Ishikawa (cell line): ENCODE measurements at regions not wholly inside any gene's neighbourhood (a gene's known extent, or its start where the extent isn't known, plus 50 kb on each side); places are given as distances from the start of the nearest gene placed in this dataset.

ENCODE experiments used
- CEBPB ChIP-seq: IDR thresholded peaks from 2 replicates; pipeline ENCODE4 v1.6.1; 2012
- CREB1 ChIP-seq: IDR thresholded peaks from 2 replicates; pipeline ENCODE4 v1.6.1; 2012; ENCODE audit warnings: low read depth
- EP300 ChIP-seq: IDR thresholded peaks from 2 replicates; pipeline ENCODE4 v1.6.1; 2012; ENCODE audit warnings: borderline replicate concordance
- NFIC ChIP-seq: IDR thresholded peaks from 2 replicates; pipeline ENCODE4 v1.6.1; 2012
- REST ChIP-seq: IDR thresholded peaks from 2 replicates; pipeline ENCODE4 v1.6.1; 2012; ENCODE audit warnings: low read depth, mild to moderate bottlenecking
- TAF1 ChIP-seq: IDR thresholded peaks from 2 replicates; pipeline ENCODE4 v1.6.1; 2012; ENCODE audit warnings: low read depth, mild to moderate bottlenecking
- TCF12 ChIP-seq: IDR thresholded peaks from 2 replicates; pipeline ENCODE4 v1.6.1; 2012; ENCODE audit warnings: low read depth
- USF1 ChIP-seq: IDR thresholded peaks from 2 replicates; pipeline ENCODE4 v1.6.1; 2012

DNA sequence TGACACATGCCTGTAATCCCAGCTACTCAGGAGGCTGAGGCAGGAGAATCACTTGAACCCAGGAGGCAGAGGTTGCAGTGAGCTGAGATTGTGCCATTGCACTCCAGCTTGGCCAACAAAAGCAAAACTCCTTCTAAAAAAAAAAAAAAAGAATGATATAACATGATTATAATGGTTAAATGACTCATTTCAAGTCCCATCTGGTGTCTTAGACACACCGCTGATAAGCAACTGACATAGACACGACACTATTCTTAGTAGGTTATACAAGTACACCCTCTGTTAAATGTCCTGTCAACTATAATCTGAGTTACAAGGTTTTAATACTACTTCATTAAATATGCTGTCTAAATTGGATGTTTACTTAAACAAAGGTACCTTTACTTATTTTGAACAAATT is 405.3 kb upstream of the CLINT1 start:
- TF ChIP-seq EP300 (no peak), REST (no peak), CREB1 (no peak), CEBPB (no peak), USF1 (no peak), NFIC (no peak), TAF1 (no peak), TCF12 (no peak)
